ELF-1 (cell line): ENCODE measurements at regions not wholly inside any gene's neighbourhood (a gene's known extent, or its start where the extent isn't known, plus 50 kb on each side); places are given as distances from the start of the nearest gene placed in this dataset.
A peak's percentile ranks its signal among the peaks of the same experiment; 100 is the strongest.
"Not testable (repeated sequence)": the region's sequence is repeated elsewhere in the genome, so short reads cannot be mapped to it uniquely, and the experiment has no call there.

Experiments used
- DNase-seq: peaks from one replicate; pipeline ENCODE4 v3.0.0-alpha.2; 2016; ENCODE audit warnings: low read depth, low spot score

DNA sequence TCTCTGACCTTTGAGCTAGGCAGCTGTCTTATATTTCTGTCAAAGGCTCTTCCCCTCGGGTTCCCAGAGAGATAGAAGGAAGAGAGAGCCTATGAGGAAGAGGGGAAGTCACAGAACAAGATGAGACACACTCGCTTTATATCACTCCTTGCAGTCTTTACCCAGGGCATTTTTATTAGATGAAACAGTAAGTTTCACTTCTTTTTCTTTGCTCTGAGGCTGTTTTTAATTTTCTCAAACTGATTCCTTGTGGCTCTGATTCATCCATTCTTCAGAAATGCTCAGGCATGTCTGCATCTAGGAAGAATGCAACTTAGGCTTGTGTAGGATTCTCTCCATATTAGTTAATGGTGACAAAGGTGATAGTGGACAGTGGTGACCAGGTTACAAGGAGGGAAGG is 132.9 kb upstream of the CHD1 start:
- DNase-seq, result no peak

DNA sequence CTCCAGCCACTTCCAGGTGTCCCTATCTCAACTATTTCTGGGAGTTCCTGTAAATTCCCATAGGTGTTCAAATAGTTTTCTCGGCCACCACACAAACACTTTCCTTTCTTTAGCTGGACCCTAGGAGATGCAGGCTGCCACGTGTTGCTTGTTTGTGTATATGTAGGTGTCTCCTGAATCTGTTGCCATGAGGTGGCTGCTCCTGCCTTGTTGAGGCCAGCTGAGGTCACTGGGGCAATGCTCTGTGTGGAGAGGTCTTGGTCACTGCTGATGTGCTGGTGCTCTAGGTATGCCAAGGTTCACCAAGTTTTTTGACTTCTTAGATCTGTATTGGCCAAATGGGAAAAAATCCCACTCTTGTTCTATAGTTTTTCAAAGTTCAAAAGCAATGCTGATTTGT is 132.5 kb upstream of the CHD1 start:
- no peak for DNase-seq

DNA sequence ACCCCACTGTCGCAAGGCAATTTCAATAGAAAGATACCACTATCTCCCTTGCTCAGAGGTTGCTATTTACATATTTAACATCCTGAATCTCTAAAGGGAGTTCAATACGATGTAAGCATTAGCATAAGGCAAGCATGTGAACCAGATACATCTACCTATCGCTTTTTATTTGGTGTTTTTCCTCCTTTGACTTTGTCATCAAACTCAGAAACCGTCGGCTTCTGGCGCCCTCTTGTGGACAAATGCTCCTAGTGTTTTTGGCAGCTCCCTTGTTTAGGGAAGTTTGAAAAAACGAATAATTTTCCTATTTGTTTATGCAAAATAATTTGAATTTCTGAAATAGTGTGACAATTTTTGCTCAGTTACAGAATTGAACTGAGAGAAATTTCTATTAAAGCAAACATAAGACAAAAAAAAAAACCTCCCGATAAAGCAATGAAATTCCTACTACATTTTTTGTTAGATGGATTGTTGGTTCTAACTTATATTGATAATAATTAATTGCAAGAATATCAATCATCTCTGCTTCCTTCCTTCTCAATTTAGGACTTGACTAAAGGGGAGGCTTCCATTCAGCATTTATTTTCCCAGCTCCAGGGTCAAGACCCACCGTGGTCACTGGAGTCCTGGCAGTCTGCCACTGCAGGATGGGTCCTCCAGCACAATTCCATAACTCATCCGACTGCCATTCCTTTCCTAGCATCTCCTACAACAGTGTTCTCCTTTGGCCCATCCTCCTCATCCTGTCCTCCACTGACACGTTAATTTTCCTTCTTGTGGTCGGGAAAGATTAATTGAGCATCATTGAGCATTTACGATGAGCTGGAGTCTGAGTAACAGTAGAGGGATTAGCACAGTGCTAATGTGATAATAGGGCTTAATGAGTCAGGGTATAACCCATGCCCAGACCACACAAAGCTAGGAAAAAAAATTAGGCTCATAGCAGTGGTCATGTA is 131.8 kb upstream of the CHD1 start:
- peak; percentile 58 for DNase-seq

DNA sequence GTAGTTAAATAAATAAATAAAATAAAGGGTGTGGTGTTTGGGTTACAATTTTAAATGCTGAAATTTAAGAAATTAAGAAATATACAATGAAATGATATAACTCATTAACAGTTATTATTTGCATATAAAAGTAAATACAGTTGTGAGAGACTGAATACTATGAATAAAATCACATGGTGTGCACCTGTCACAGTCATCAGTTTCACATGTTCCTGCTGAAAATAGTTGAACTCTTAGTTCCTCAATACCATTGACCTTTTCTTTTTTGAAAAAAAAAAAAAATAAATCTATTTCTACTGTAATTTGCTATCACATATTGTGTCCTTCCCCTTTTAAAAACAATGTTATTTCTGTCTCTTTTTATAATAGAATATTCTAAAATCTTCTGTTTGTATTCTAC is 130.9 kb upstream of the CHD1 start:
- no peak for DNase-seq

DNA sequence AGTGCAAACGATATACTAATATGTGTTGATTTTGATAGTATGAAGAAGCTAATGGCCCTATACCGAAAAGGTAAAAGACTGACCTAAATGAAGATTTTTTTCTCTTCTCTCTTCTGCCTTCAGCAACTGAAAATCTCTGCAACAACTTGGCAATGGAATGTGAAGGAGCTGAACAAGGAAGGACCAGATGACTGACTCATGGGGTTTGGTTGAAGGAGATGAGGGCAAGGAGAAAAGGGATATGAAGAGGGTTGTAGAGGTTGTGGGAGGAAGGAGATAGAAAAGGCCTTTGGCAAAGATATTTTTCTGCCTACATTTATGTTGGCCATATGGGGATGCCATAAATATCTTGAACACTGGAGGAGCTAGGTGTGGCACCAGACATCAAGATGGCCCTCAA is 129.7 kb upstream of the CHD1 start:
- DNase-seq, result no peak

DNA sequence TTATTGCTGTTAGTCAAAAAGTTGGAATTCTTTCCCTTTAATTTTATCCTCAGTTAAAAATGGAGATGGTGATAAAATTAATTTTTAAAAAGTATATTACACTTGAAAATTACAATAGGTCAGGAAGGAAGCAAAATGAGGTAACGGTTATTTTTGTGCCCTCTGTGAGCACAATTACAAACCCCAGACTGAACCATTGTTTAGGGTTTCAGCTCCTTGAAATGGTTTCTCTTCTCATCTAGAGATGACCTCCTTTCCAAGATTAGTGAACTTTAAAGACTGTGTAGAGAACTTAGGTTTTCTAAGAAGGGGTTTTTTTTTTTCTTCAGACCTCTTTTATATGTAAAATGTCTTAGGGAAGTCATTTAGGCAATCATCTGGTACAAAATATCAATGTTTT is 126.2 kb upstream of the CHD1 start:
- DNase-seq, result no peak

DNA sequence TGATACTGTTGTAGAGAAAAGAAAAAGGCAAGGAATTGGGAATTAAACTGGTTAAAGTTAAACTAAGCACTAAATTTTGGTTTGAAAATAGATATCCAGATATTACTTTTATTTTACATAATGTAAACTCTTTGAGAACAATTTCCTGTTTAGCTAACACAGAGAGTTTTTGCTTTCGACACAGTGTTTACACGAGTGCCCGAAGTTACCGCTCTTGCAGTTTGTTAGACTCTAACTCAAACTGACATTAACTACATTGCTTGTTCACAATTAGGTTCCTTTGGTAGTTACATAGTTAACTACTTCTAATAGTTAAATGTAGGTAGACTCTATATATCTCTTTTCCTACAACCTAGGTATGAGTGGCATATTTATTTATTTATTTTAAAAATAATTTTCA is 117.1 kb upstream of the CHD1 start:
- no peak for DNase-seq

DNA sequence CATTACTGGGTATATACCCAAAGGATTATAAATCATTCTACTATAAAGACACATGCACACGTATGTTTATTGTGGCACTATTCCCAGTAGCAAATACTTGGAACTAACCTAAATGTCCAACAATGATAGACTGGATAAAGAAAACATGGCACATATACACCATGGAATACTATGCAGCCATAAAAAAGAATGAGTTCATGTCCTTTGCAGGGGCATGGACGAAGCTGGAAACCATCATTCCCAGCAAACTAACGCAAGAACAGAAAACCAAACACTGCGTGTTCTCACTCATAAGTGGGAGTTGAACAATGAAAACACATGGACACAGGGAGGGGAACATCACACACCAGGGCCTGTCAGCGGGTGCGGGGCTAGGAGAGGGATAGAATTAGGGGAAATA is 114.5 kb upstream of the CHD1 start:
- not testable (repeated sequence) for DNase-seq

DNA sequence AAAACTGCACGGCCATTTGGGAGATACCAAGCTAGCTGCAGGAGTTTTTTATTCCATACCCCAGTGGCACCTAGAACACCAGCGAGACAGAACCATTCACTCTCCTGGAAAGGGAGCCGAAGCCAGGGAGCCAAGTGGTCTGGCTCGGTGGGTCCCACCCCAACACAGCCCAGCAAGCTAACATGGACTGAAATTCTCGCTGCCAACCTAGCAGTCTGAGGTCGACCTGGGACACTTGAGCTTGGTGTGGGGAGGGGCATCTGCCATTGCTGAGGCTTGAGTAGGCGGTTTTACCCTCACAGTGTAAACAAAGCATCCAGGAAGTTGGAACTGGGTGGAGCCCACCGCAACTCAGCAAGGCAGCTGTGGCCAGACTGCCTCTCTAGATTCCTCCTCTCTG is 108.9 kb upstream of the CHD1 start:
- peak; percentile 45 for DNase-seq

DNA sequence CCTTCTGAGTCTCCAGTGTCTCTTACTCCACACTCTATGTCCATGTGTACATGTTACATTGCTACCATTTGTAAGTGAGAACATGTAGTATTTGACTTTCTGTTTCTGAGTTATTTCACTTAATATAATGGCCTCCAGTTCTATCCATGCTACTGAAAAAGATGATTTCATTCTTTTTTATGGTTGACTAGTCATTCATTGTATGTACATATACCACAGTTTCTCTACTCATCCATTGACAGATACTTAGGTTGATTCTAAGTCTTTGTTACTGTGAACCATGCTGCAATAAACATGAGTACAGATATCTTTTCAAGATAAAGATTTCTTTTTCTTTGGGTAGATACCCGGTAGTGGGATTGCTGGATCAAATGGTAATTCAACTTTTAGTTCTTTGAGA is 107.1 kb upstream of the CHD1 start:
- DNase-seq, result no peak

DNA sequence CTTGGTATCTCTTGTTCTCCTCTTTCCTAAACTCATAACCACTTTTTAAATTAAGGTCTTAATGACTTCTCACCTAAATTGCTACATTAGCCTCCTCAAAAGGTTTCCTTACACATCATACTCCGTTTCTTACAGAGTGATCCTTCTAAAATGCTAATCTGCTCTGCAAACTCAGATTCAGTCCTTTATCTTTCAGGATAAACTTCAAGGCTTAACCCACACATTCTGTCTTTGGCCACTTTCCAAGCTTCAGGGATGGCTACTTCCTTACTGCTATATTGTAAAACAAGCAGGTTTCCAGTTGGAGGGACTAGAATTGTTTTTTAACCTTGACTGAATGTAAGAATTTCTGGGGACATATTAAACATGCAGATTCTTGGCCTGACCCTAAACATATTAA is 105.5 kb upstream of the CHD1 start:
- no peak for DNase-seq

DNA sequence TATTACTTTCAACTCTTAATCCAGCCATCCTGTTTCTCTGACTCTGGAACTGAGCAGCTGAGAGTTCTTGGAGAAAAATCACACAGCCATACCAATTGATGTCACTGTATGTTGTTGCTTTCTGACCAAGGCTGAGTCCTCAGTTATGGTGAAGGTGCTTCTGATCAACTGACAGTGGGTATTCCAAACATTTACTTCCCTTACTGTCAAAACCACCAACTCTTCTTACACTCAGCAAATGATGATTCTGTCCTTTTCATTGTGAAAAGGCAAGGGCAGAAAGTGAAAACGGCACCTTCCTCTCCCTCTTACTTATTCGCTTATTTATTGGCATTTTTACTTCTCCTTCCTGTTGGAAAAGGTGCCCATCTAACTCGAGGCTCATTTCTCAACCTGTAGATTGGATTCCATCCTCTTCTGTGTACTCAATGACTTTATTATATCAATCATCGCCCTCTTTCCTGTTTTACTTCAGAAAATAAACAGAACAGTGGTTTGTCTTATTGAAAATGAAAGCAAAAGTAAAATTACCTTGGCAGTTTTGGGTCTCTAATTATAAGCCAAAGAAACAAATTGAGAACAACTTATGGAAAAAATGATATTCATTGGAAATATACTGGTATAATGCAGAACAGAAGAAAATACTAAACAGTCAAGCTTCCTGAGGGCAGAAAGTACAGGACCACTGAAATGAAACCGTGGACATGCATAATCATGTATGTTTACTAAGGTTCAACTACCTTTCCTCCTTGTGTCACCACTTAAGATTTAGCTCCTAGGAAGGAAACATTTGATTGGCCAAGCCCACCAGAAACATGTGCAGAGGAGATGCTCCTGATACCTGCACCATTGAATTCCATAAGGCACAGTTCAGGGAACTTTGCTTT is 104.5 kb upstream of the CHD1 start:
- DNase-seq, result no peak

DNA sequence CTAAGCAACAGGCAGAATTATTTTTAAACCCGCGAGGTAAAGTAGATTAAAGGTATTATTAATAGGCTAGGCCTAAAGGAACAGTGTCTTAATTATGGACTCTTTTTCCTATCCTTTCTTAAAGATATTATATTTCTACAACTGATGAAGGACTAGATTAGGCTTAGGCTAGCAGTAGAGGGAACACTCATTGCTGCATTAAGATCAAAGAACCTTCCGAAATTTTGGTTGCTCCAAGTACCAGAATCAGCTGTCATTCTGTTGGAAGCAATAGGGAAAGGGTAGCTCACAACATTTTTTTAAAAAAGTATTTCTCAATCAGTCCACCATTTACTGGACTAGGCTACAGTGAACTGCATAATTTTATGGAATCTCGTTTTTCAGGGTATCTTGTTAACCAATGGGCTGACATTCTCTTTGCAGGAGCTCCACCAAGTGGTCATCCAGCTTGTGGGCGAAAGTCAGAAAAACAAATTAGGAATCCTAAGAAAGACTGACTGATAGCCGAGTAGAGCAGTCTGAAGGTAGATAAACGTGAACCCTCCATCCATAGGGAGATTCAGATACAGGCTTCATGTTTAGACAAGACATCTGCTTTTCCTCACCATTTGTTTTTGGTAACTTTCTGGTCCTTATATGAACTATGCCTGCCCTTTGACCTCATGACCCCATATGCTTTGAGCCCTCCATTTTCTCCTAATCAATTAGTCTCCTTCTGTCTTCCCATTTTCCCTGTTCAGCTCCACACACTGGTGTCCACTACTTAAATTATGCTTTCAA is 103.6 kb upstream of the CHD1 start:
- DNase-seq, result peak; percentile 52

DNA sequence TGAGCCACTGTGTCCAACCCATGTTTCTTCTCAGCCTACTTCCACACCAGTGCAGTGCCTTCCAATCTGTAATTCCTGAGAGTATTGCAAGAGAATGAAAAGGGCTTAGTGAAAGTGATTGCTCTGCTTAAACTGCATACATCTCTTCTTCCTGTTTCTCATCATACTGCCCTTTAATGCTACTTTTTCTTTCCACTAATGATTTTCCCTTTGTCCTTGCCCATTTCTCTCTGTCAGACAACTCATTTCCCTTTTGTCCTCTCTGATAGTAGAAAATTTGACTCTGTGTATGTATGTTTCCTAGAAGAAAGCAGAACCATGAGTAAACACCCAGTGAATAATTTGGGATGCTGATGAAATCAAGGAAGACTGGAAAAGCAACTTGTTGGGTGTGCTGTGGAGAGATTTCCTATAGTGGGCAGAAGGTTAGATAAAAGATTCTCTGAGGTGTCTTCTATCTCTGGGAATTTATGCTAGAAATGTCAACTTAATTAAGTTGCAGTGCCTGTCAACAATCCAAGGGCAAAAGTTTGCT is 102.2 kb upstream of the CHD1 start:
- no peak for DNase-seq

DNA sequence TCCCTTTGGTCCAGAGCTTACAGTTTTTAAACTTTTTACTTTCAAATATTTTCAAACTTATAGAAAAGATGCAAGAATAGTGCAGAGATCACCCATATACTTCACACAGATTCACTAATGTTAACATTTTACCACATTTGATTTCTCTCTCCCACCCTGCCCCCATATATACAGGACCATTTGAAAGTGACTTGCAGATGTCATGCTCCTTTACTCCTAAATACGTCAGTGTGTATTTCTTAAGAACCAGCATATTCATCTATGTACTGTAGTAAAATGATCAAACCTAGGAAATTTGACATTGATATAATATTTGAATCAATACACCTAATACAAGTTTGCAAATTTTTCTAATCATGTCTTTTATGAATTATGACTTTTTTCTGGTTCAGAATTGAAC is 100.4 kb upstream of the CHD1 start:
- no peak for DNase-seq

DNA sequence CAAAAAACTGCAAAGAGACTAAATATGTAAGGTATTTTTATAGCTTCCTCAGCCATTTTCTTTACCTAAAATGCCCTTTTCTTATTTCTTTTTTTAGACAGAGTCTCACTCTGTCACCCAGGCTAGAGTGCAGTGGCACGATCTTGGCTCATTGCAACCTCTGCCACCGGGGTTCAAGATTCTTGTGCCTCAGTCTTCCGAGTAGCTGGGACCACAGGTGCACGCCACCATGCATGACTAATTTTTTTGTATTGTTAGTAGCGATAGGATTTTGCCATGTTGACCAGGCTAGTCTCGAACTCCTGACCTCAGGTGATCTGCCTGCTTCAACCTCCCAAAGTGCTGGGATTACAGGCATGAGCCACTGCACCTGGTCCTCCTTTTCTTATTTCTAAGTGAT is 99.4 kb upstream of the CHD1 start:
- DNase-seq, result not testable (repeated sequence)

DNA sequence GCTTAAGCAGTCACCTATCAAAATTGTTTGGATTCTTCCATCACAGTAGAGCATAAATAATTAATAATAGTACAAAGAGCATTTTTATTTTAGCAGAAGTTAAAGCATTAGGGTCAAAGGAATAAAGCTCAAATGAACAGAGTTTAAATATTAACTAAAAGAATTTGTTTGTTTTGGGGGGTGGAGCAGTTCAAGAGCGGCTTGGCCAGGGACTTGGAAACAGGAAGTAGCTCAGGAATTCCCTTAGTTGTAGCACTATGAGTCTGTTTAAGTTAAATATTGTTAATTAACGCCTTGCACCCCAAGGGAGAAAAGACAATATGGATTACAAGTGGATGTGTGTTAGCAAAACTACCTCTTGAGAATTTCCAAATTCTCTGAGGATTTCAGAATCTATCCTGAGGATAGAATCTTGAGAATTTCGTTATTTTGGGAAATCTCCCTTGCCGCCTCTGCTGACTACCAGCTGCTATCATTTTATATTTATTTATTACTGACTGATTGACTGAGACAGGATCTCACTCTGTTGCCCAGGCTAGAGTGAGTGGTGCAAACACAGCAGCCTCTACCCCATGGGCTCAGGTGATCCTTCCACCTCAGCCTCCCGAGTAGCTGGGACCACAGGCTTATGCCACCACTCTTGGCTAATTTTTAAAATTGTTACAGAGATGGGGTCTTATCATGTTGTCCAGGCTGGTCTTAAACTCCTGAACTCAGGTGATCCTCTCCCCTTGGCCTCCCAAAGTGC is 96.7 kb upstream of the CHD1 start:
- DNase-seq, result no peak

DNA sequence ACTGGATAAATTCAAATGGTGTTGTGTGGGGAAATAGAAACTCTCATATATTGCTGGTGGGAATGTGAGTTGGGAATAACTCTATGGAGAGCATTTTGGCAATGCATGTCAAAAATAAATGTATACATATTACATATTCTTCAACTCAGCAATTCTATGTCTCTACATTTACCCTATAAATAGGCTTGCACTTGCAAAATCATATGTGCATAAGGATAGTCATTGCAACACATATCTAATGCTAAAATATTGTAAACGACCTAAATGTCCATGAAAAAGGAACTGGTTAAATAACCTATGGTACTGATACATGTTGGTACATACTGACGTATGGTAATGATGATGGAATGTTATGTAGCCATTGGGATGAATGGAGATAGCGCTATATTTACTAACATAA is 94.5 kb upstream of the CHD1 start:
- no peak for DNase-seq

DNA sequence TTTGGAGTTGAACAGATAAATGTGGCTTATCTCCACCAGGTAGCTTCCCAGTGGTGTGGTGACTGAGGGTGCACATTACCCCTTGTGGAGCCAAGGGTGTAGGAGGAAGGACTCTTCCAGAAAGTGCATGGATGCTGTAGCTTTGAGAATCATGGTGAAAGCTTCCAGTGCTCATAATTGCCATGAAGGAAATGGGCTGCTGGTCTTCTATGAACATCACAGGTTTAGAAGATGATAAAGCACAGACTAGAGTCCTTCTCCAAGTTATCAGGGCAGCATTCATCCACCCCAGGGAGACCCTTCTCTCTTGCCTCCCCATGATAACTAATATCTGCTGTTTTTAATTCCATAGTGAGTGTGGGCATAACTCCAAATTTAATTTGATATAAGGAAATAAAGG is 93.4 kb upstream of the CHD1 start:
- DNase-seq, result no peak

DNA sequence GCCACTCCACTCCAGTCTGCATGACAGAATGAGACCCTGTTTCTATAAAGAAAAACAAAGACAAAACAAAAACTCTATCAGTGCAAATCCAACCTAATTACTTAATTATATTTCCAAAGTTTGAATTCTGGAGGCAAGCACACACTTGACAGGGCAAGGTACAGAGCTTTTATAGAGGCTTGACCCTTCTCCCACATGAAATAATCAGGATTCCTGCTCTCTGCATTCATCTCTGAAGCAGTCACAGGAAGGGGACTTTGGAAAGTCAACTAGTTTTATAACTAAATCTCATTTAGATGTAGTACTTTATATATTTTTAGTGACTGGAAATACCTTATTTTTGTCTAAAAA is 91.9 kb upstream of the CHD1 start:
- DNase-seq, result no peak
